RCC 7860 (cell line): ENCODE measurements at regions not wholly inside any gene's neighbourhood (a gene's known extent, or its start where the extent isn't known, plus 50 kb on each side); places are given as distances from the start of the nearest gene placed in this dataset.

Experiments
- DNase-seq: peaks from one replicate; pipeline ENCODE4 v3.0.0-alpha.2; 2015; ENCODE audit warnings: low spot score
- FAIRE-seq: peaks from 2 replicates; lab custom pipeline; 2012; peaks lifted over from hg19 to GRCh38; lab: Jason Lieb, UNC

DNA sequence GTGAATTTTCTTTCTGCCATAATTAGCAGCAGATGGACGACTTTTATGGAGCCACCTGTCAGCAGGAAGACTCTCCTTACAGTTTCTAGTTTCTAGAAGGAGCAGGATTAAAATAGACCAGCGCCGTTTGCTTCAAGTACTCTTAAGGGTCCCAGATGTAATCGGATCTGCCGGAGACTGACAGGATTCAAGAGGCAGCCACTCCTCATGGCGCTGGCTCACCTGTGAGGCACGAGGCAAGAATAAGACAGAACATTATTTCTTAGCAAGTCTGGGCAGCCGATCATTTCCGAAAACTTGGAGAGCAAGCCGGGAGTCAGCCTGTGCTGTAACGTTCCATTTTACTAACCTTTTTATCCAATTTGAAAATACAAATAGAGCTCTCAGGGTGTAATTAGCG is 410.4 kb upstream of the RORA start:
- FAIRE-seq (no peak), DNase-seq (no peak)

DNA sequence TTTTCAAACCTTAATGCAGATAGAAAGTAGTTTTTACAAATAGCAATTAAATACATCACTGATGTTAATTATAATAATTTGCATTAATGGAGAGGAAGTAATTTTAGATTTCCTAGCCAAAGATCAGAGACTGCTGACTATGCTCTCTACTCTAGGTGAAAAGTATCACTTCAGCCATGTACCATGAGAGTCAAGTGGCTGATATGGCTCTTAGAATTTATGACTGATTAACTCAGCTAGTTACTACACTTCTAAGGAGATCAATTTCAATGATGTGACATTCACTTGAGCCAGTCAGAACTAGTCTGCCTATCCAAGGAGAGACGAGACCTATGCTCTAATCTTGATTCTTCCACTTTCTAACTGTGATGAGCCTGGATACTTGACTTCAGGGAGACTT is 405.7 kb upstream of the RORA start:
- DNase-seq (no peak), FAIRE-seq (no peak)

DNA sequence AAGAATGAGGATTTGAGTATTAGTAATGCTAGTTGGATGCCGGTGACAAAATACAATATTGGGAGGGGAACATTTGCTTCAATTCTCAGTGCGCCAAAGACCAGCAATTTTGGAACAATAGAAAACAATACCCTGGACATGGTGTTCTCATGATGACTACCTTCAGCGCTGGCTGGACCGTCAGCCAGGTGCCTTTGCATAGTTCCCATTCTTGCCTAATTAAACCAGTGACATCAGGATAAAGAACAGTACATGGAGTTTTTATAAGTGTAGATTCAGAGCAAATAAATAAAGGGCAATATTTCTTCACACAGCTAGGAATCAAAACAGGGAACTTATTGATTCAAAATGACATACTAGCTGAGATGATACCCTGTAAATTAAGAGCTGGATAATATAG is 404.8 kb upstream of the RORA start:
- FAIRE-seq (no peak), DNase-seq (no peak)

DNA sequence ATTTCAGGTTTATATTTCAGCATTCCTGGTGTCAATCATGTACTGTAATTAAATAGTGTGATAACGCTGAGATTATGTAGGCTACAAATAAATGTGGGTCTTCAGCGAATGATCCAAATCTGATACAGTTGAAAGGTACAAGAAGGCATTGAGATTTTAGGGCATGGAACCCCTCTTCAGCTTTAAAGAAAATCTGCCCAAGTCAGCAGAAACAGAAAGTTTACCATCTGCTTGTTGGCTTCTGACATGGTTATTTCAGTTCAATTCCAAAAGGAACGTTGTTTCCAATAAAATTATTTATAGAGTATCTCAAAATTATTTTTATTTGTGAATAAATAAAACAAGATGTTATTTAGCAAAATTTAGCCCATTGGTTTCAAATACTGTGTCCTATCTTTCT is 400.2 kb upstream of the RORA start:
- DNase-seq (no peak), FAIRE-seq (no peak)

DNA sequence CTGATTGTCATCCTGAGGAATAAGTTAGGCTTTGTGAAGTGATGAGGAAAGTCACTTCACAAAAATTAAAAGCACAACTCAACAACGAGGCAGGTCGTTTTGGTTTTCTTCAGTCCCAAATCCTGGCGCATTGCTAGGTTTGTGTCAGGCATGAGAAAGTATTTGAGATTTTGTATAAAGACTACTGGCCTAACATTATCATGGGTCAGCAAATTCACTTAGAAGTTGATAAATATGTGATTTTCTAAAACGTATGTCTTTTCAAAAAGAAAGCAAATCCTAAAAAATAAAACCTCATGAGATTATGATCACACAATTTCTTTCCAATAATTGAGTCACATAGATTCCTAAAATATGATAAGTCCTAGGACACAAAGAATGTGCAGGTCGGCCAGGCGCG is 395.8 kb upstream of the RORA start:
- DNase-seq, result no peak
- no peak for FAIRE-seq

DNA sequence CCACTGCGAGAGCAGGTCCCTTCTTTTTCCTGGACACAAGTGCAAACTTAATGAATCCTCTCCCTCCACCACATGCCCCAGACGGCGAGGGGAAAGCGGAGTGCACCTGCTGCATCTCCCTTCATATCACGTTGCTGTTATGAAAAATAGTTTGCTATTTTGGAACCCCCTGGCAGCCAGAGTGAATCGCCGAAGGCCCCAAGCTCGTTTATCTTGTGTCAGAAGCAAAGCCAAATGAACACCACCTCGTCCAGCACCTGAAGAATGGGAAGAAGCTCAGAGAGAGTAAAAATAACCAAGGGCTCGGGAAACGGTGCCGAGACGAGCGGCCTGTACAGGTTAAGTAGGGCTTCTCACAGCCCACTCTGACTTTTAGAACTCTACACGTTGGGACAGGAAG is 394.6 kb upstream of the RORA start:
- DNase-seq (no peak), FAIRE-seq (no peak)

DNA sequence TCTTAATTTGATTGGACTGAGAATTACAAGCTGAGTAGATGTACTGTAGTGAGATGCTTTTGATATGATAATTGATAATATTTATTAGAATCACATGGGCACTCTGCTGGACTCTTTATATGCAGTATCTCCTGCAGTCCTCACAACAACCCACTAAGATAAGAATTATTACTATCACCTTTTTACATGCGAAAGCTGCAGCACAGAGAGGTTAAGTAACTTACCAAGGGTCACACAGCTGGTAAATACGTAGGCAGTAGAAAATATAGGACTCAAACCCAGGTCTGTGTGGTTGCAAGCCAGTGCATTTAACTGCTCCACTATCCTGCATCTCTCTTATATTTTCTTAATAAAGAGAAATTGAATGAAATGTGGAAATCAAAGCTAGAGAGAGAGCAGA is 392.8 kb upstream of the RORA start:
- FAIRE-seq (no peak), DNase-seq (no peak)

DNA sequence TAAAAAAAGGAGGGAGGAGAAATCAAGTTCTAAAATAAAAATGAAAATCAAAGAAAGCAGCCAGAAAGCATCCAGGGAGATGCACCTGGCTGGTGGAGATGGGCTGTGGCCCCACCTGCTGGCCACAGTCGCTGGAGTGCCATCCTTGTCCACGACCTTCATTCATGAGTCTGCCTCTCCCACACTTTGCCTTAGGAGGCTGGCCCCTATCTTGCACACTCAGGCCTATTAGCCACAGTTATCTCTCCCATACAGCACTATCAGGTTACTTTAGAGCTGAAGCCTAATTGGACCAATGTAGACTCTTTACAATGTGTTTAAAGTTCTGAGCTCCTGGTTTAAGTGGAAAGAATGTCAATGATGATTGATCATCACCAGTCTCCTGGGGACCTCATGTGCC is 392.0 kb upstream of the RORA start:
- no peak for FAIRE-seq
- no peak for DNase-seq

DNA sequence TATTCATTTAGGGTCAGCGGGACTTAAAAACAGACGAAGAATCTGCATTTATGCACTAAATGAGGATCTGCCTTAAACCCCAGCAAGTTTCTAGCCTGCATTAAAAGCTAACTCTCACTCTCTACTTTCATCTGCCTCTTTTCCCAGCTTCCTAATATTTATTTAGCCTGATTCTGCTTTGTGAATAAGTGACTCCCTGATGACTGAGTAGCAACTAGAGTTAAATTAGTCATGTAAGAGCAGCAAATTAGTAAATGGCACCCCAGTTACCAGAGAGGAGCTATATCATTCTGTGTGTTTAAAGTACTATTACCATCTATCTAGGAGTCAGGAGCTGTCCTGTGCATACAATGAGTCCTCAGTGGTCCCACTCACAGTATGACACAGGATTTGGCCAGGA is 391.0 kb upstream of the RORA start:
- DNase-seq (no peak), FAIRE-seq (no peak)

DNA sequence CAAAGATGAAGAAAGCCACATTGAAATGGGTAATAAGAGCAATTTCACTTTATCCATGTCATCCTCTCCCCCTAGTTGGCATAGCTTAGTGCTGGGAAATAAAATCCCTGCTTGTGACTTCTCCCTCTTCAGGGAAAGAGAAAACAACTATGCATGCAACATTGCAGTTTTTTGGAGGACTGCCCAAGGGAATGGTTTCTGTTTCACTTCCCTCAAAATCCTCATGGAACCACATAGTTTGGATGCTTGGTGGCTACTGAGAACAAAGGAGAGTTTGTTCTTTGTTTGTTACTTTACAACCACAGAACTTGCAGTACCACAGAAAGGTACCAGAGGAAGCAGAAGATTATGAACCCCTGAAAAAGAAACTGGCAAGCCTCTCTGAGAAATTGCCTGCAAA is 384.6 kb upstream of the RORA start:
- no peak for DNase-seq
- FAIRE-seq, result no peak

DNA sequence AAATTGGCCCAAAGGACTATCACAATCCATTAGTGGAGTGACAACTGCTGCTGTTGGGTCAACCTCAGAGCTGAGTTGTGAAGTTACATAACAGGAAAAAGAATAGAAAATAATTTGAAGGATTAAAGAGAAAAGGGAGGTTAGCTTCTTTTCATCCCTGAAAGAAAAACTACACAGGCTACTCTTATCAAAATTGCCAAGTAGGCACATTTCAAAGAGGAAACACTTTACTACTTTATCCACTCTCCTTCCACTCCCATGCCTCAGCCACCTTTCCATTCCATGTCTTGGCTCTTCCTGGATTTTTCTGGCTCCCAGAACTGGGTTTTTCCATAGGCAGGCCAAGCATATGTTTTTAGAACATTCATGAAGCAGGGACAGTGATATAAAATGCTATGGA is 384.0 kb upstream of the RORA start:
- DNase-seq (no peak), FAIRE-seq (no peak)

DNA sequence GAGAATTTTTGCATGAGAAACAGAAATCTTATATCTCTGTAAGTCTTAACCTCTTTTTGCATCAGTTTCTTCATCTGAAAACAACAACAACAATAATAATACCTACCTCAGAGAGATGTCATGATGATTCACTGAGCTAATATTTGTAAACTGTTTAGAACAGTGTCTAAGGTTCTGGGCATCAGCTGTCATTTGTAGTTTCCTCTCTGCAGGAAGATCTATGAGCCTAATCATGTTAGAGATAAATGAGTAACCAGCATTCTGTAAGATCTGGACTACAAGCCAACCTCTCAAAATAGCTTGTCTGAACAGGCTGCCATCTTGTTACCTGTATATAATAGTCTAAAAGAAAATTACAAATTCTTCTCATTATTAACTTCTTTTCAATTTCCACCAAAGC is 383.0 kb upstream of the RORA start:
- DNase-seq, result no peak
- FAIRE-seq, result no peak

DNA sequence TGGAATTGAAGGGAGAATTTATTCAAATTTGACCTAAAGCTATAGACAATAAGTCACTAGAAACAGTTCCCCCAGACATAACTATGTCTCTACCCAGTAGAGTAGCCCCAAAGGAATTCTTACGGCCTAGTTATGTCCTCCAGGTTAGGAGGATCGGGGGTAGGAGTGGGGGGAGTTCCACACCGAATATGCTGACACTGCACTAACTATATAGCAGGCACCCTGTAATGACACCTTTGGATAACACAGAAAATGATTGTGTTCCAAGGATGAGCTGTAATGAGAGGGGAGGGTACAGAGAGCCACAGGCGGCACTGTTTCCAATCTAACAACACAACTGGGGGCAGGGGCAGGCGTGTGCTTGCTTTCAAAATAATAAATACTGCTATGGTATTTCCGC is 376.2 kb upstream of the RORA start:
- no peak for DNase-seq
- no peak for FAIRE-seq

DNA sequence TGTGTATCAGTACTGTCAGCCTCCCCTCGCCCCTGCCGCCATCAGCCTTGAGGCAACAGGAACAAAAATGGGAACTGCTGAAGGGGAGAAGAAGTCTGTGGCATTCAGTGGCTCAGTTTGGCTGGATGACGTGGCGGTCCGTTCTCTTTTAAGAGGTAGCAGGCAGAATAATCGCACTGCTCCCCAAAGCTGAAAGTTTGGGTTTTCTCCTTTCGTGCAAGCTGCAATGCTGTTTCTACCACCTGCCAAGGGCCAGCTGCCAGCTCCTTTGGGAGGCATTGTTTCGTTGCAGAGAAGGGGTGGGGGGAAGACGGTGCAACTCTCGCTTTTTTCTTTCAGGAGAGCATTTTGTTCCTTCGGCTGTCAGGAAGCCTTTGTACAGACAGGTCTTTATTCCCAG is 369.6 kb upstream of the RORA start:
- no peak for FAIRE-seq
- no peak for DNase-seq

DNA sequence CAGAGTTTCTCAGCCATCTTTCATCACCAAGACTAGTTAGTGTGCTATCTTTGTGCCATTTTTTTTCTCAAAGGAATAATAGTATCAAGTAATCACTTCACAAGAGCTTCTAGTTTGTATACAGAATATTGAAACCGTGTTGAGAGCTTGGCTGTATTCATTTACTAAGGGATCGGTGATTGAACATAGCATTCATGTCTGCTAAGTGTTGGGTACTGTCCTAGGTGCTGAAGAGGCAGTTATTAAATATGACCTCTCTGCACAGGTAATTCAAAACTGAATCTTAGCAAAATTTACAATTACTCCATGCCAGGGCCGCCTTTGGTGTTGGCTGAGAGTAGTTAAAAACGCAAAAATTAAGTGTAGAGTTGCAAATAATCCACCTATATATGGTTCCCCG is 355.3 kb upstream of the RORA start:
- DNase-seq, result no peak
- FAIRE-seq, result no peak

DNA sequence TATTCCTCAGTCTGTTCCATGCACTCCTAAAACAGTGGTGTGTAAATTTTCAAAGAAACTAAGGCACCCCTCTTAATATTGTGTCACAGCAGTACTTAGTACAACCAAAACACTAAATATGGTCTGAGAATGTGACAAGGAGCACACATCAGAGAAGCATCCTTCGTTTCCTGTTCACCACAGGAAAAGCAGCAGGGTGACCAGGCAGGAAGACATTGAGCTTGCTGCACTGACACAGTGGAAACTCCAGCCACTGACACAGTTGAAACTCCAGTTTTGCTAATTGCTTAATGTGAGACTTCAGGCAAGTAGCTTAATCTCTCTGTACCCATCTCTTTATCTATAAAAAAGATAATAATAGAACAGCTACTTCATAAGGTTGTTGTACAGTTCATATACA is 353.0 kb upstream of the RORA start:
- DNase-seq (no peak), FAIRE-seq (no peak)

DNA sequence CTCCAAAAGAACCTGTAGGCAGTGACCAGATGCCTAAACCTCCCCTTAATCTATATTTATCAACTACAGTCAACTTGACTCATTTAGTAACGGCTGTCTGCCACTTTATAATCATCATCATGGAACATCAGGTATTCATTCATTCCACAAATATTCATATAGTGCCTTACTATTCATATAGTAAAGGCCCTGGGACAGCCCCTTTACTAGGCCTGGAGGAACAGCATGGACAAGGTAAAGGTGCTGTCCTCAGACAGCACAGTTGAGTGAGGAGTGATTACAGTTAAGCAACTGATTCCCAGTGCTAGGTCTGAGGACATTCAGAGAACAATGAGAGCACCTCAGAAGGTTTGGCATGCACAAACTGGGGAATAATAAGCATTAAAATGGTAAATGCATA is 346.5 kb upstream of the RORA start:
- no peak for FAIRE-seq

DNA sequence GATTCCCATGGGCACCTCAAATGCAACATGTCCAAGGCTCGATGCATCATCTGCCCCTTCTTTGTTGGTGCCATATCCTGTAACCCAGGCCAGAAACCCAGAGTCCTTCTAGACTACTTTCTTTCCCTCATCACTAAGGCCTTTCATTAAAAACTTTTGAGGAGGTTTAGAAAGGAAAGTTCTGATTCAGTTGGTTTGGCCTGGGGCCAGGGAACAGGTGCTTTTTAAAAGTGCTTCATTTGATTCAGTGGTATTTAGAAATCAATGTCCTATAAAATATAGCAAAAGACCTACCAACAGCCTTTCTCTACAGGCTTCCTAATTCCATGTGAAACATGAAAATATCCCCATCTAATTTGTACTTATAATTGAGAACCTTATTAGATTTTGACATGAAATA is 341.9 kb upstream of the RORA start:
- FAIRE-seq (no peak), DNase-seq (no peak)

More for the DNA sequence above, 346.5 kb upstream of the RORA start:
- DNase-seq, result no peak

DNA sequence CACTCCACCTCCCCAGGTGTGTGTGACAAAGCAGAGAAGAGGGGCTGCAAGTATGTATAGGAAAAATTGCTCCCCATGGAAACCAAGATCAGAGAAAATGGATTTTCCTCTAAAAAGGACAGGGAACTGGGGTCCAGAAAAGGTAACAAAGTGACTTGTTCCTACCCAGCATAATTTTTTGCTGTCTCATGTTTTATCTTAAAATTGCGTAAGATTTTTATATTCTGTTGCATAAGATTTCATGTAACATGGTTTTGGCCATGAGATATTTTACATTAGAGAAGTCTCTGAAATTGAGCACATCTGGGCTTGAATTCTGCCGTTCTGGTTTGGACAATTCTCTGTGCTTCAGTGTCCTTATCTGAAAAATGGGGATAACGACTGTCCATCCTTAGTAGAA is 335.7 kb upstream of the RORA start:
- no peak for FAIRE-seq
- no peak for DNase-seq

DNA sequence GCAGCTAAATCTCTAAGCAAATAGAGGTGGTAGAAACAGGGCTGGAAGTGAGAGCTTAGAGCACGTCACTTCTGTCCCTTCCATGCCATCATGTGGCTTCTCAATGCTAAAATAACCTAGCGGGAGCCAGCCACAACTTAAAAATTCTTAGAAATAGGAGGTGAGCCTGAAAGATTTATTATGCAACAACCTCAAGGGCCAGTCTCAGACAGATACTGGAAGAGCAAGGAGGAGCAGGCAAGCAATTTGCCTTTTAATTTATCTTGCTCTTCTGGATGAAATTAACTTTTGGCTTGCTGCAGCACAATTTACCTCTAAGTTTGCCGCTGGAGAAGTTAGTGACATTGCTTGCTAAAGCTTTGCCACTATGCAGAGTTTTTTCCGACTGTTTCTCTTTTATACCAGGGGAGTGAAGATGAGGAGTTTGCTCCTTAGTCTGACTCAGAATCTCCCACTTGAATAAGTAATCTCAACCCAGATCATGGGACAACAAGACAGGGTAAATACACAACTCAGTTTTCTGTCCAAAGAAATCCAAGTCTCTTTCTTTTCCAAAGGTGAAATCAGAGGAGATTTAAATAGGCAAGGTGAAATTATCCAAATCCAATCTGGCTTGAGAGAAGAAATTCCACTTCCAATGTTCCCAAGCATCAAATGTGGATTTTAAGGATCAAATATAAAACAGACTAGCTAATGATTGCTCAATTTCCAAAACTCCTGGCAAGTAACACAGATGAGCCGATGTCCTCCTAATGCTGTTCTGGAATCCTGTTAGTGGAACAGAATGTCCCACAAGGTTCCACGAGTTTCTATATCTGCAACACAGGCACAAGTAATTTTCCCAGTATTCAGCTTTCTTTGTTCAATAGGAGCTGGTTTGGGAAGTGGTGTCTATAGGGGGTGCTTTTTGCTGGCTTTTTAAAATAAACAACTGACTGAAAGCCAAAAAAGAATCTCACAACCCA is 329.4 kb upstream of the RORA start:
- DNase-seq, result no peak
- FAIRE-seq, result no peak

DNA sequence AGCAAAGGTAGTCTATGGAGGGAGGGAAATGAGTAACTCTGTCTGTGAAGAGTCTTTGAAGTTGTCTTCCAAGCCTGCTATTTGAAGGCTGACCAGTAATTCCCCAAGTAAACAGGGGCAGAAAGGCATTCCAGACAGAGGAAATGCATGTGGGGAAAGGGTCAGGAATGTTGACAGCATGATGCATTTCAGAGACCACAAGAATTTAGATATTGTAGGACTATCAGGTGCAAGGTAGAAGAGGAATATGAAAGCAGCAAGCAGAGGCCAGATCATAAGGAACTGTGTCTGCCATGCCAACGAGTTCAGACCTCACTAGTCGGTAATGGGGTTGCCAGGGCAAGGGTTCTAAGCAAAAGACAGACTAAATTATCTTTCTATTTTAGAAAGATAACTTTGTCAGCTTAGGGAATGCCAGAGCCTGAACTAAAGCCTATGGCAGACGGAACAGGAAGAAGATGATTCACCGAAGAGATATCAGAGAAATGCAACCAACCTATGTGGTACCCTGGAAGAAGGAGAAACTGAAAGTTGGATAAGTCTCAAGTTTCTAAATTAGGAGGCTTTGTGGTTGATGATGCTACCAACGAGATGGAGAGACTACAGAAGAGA is 327.0 kb upstream of the RORA start:
- FAIRE-seq (no peak), DNase-seq (peak; percentile 76)

DNA sequence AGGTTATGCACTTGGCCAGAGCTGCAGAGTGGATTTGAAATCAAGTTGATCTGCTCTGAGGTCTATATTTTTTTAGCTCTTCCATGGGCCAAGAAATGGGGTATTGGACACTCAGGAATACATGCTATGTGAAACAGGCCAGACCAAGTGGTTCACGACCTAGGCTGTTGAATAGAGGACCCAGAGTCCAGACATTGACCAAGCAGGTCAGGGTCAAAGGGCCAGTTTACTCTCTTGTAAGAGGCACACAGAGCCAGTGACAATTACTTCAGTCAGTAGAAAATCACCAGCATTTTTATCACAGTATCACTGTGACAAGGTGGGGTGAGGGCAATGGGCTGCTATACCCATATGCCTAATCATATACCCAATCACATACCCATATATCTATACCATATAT is 320.6 kb upstream of the RORA start:
- FAIRE-seq, result no peak
- DNase-seq, result no peak

DNA sequence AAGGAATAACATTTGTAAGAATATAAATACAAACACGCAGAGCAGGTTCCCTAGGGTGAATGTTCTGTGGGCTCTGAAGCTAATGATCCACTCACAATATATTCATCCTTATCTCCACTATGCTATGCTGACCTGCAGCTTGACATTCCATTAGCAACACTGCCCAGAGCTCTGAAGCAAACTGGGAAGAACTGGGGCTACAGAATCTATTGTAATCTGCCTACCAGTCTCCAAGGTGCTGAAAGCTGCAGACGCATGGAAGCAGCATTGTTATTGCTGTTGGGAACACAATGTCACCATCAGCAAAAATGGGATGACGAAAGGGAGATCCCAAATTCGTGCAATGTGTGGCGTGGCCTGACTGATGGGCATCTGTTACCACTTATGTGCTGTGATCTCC is 316.7 kb upstream of the RORA start:
- DNase-seq (no peak), FAIRE-seq (no peak)
